MCF 10A (cell line): ENCODE measurements at regions not wholly inside any gene's neighbourhood (a gene's known extent, or its start where the extent isn't known, plus 50 kb on each side); places are given as distances from the start of the nearest gene placed in this dataset.

ENCODE experiments used
- BruUV-seq: library from RNA; stranded (reverse); fragments of 400-500 nt; replicated peaks from 2 replicates; lab custom pipeline; 2021; lab: Mats Ljungman, UMichigan
- CTCF ChIA-PET: fragments of 300-600 bp; sonication (Branson Sonifier 250); formaldehyde crosslinking; extraction: SDS; loops from one replicate; lab custom pipeline; 2021; ENCODE audit warnings: antibody characterized with exemption, inconsistent platforms; lab: Yijun Ruan, JAX
- POLR2A ChIA-PET: fragments of 300-600, 350-650 bp; sonication (Branson Sonifier 250); formaldehyde crosslinking; extraction: SDS; loops from one replicate; lab custom pipeline; 2020; ENCODE audit warnings: antibody characterized with exemption, inconsistent platforms; lab: Yijun Ruan, JAX
- DNase-seq: peaks from one replicate; pipeline ENCODE4 v3.0.0-alpha.2; 2018; ENCODE audit not compliant: unreplicated experiment
- H3K27ac Mint-ChIP-seq: one replicate; pipeline ENCODE4 v1.8.0; 2022; ENCODE audit warnings: mild to moderate bottlenecking, low read depth, mixed read lengths; ENCODE audit not compliant: unreplicated experiment
- H3K27me3 Mint-ChIP-seq: one replicate; pipeline ENCODE4 v1.8.0; 2022; ENCODE audit warnings: mixed read lengths; ENCODE audit not compliant: insufficient read depth, unreplicated experiment
- H3K36me3 Mint-ChIP-seq: one replicate; pipeline ENCODE4 v1.8.0; 2022; ENCODE audit warnings: mild to moderate bottlenecking, moderate library complexity, mixed read lengths; ENCODE audit not compliant: insufficient read depth, unreplicated experiment
- H3K4me1 Mint-ChIP-seq: one replicate; pipeline ENCODE4 v1.8.0; 2022; ENCODE audit warnings: mixed read lengths; ENCODE audit not compliant: insufficient read depth, unreplicated experiment
- H3K4me3 Mint-ChIP-seq: one replicate; pipeline ENCODE4 v1.8.0; 2022; ENCODE audit warnings: mild to moderate bottlenecking, moderate library complexity, mixed read lengths; ENCODE audit not compliant: unreplicated experiment
- H3K9me3 Mint-ChIP-seq: one replicate; pipeline ENCODE4 v1.8.0; 2022; ENCODE audit warnings: mixed read lengths; ENCODE audit not compliant: unreplicated experiment
- CTCF ChIP-seq: fragments of 200-600 bp; IDR thresholded peaks from one replicate; pipeline ENCODE4 v1.8.0; 2022; ENCODE audit warnings: antibody characterized with exemption, mild to moderate bottlenecking; ENCODE audit not compliant: unreplicated experiment
- intact Hi-C: fragments of 100-400 bp; cut with micrococcal nuclease; formaldehyde crosslinking; loops from 2 replicates; pipeline ENCODE4 v1.14.1; 2022

GRCh38 chr2:137893145-137893544 lies 71.1 kb upstream of the HNMT start:
- Mint-ChIP-seq H3K36me3 (no peaks in the 10 kb centered on the region), H3K27ac (no peak overlapping the region), H3K9me3 (no peaks in the 10 kb centered on the region), H3K4me1 (no peaks in the 10 kb centered on the region), H3K4me3 (no peak overlapping the region), H3K27me3 (no peaks in the 10 kb centered on the region)
- no peak for DNase-seq
- ChIA-PET POLR2A (no interaction called here), CTCF (no interaction called here)
- intact Hi-C loops, result no loop called here
- TF ChIP-seq CTCF, result no peak
- BruUV-seq, result no TSS peak

GRCh38 chr2:137896467-137896866 lies 67.8 kb upstream of the HNMT start:
- ChIA-PET CTCF (interaction anchor here (0.7 kb wide), 1 partner anchor 216 kb away, joined by 3 read pairs; no protein-coding TSS in a partner anchor), POLR2A (interaction anchor here (0.6 kb wide), 1 partner anchor 626 kb away, joined by 3 read pairs; no protein-coding TSS in a partner anchor)
- H3K27ac Mint-ChIP-seq, result no peak overlapping the region
- H3K36me3 Mint-ChIP-seq, result no peaks in the 10 kb centered on the region
- BruUV-seq, result no TSS peak
- intact Hi-C loops, result no loop called here
- no peaks in the 10 kb centered on the region for H3K9me3 Mint-ChIP-seq
- H3K27me3 Mint-ChIP-seq, result no peaks in the 10 kb centered on the region
- DNase-seq, result no peak
- H3K4me1 Mint-ChIP-seq, result no peaks in the 10 kb centered on the region
- no peak for TF ChIP-seq CTCF
- no peak overlapping the region for H3K4me3 Mint-ChIP-seq

GRCh38 chr2:137897082-137897481 lies 67.2 kb upstream of the HNMT start:
- Mint-ChIP-seq H3K27ac (no peak overlapping the region), H3K27me3 (no peaks in the 10 kb centered on the region), H3K36me3 (no peaks in the 10 kb centered on the region), H3K4me1 (no peaks in the 10 kb centered on the region), H3K4me3 (no peak overlapping the region), H3K9me3 (no peaks in the 10 kb centered on the region)
- intact Hi-C loops, result no loop called here
- no peak for DNase-seq
- BruUV-seq, result no TSS peak
- POLR2A ChIA-PET, result interaction anchor here (0.6 kb wide), 1 partner anchor 625 kb away, joined by 3 read pairs; no protein-coding TSS in a partner anchor
- no peak for TF ChIP-seq CTCF
- CTCF ChIA-PET, result interaction anchor here (0.9 to 1.2 kb wide), 3 partner anchors 8 to 930 kb away, joined by 3 to 8 read pairs (median 4); no protein-coding TSS in a partner anchor

DNA sequence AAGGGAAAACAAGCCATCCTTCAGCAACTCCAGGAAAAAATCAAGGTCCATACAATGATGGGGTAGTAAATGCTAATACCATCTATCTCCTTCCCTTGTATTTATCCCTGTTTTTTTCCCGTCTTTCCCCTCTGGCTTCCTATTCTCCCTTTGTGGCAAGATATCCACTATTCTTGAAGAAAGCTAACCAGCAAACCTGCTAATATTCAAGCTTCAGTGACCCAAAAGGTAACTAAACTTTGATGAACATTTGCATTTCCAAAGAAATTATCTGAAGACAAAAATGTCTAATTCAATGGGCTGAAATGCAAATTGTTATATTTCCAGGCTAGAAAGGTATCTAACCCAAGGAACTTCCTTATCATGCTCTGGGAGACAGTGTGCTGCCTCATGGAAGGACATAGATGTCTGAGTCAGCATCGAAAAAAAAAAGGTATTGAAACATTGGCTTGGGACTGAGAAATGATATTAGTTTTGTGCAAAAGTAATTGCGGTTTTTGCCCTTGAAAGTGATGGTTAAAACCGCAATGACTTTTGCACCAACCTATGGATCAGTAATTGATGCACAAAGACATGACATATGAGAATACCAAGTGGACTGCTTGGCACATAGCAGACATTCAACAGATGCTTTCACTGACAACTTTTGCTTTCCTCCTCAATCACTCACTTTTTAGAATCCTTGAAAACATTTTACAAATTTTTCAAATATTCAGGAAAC lies 63.7 kb upstream of the HNMT start:
- no peak for DNase-seq
- BruUV-seq, result no TSS peak
- H3K36me3 Mint-ChIP-seq, result no peaks in the 10 kb centered on the region
- no peak overlapping the region for H3K4me3 Mint-ChIP-seq
- H3K27ac Mint-ChIP-seq, result no peak overlapping the region
- ChIA-PET CTCF (interaction anchor here (0.6 to 1.6 kb wide), 2 partner anchors 11 to 37 kb away, joined by 3 to 5 read pairs; no protein-coding TSS in a partner anchor), POLR2A (no interaction called here)
- H3K9me3 Mint-ChIP-seq, result no peaks in the 10 kb centered on the region
- intact Hi-C loops, result no loop called here
- no peaks in the 10 kb centered on the region for H3K27me3 Mint-ChIP-seq
- no peaks in the 10 kb centered on the region for H3K4me1 Mint-ChIP-seq
- TF ChIP-seq CTCF, result no peak
